Skin epidermis (tissue), 12 donors: ENCODE measurements at regions not wholly inside any gene's neighbourhood (a gene's known extent, or its start where the extent isn't known, plus 50 kb on each side); places are given as distances from the start of the nearest gene placed in this dataset.

Experiments used
- H3K27ac ChIP-seq, 21 experiments: fragments of 200-600 bp; sonication (generic) in 11 of 21; one replicate each; pipeline ENCODE4 v1.5.0; 2020; ENCODE audit warnings: mild to moderate bottlenecking in 3 of 21, inconsistent platforms in 2 of 21, moderate library complexity in 2 of 21
- H3K4me3 ChIP-seq, 7 experiments: fragments of 200-600 bp; sonication (generic) in 2 of 7; one replicate each; pipeline ENCODE4 v1.5.0; 2020; ENCODE audit warnings: inconsistent platforms in 2 of 7, mild to moderate bottlenecking in 2 of 7, moderate library complexity in 1 of 7

GRCh38 chr13:88063741-88064140, 392.6 kb downstream of the SLITRK5 start:
- no peak overlapping the region for H3K27ac ChIP-seq

DNA sequence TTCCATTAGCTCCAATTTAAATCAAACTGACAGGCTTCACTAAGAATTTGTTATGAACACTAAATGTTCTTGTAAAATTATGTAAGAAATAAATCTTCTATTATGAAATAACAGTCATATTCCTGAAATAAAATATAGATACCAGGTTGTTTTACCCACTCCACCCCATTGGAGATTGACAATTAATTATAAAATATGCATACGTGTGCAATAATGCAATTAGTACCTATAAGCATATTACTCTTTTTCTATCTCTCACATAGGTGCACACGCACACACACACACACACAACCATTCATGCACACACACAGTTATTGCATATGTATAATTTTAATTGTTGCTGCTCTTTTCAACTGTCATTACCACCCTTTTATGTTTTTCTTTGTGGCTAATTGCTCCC, 395.7 kb downstream of the SLITRK5 start:
- Histone ChIP-seq H3K27ac (no peak overlapping the region), H3K4me3 (no peak overlapping the region)

More at GRCh38 chr13:88063741-88064140, 392.6 kb downstream of the SLITRK5 start:
- no peak overlapping the region for H3K4me3 ChIP-seq

GRCh38 chr13:88068316-88068715, 397.1 kb downstream of the SLITRK5 start:
- Histone ChIP-seq H3K4me3 (no peak overlapping the region), H3K27ac (no peak overlapping the region)

DNA sequence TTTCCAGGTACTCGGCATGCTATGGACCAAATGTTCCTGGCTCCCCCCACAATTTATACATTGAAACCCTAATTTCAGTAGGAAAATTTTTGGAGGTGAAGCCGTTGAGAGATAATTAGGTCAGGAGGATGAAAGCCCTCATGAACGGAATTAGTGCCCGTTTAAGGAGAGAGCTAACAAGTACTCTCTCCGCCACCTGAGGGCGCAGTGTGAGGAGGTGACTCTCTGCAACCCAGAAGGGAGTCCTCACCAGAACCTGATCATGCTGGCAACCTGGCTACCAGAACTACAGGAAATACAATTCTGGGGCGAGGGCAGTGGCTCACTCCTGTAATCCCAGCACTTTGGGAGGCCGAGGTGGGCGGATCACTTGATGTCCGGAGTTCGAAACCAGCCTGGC, 397.8 kb downstream of the SLITRK5 start:
- Histone ChIP-seq H3K4me3 (no peak overlapping the region), H3K27ac (no peak overlapping the region)

DNA sequence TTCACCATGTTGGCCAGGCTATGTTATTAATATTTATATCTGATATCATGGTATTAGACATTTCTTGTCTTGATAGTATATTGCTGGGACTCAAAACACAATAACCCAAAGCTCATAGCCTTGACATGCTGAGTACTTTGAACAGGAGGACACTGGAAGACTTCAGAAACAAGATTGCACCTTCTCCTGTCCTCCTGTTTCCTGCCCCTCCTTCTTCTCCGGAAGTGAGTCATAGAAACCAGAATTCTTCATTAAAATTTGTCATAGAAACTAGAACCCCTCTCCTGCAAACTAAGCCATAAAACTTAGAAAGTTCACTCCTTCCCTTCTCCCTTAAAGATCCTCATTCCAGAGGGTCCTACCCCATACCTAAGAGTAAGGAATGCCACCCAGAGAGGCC, 400.2 kb downstream of the SLITRK5 start:
- Histone ChIP-seq H3K4me3 (no peak overlapping the region), H3K27ac (no peak overlapping the region)

DNA sequence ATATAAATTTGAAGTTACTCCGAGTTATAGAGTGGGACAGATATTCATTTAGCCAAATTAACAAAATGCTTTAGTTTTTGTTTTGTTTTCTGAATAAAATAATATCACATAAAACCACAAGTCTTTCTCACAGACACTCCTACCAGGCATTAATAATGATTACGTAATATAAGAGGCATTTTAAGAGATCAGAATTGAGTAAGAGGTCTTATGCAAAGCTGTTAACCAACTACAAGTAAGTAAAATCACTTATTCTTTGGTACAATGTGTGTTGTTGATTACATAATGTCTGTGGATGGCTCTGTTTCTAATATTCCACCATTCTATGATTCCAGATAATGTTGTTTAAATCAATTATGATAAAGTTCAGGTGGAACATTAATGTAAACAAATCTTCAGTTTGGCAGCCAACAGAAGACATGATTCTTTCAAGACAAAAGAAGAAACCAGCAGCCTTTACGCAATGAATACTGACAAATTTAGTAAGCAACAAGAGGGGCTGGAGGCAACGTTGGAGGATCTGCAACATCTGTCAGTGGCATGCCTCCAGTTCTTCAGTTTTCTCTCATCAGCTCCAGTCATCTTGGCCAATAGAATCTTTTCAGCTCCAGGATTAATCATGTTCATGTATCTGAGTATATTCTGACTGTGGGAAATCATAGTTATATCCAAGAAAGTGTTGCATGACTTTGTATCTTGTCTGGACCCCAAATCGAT, 403.8 kb downstream of the SLITRK5 start:
- no peak overlapping the region for H3K27ac ChIP-seq

DNA sequence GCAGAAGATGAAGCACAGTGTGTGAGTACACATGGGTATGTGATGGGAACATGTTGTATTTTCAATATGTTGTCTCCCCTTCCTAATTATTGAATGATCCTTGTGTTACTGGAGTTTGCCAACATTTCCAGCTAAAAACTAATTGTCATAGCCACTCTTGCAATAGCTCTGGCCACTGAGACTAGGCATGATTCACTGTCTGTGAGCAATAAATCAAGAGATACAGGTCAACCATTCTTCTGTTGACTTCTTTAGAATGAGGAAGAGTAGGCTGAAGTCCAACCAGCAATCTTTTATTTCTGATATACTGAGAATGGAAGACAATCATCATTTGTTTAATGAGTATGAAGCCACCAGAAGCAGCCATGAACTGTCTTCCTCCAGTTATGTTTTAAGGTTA, 413.9 kb downstream of the SLITRK5 start:
- Histone ChIP-seq H3K4me3 (no peak overlapping the region), H3K27ac (no peak overlapping the region)

More for the DNA sequence above, 403.8 kb downstream of the SLITRK5 start:
- H3K4me3 ChIP-seq = no peak overlapping the region

DNA sequence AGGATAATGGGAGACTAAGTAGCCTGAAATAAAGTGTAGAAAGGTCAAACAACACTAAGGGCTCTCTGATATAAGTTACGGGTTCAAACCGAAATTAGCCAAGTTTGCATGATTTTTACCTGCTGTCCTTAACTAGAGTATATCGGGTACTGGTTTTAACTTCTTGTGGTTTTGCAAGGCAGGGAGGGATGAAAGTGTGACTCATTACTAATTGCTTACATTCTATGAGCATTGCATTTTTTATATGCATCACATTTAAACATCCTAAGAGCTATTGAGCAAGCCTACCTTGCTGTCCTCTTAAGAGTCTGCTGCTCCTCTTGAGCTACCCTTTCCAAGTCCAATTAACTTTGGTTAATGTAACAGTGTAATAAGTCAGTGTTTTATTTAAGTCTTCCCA, 415.4 kb downstream of the SLITRK5 start:
- H3K4me3 ChIP-seq = no peak overlapping the region
- no peak overlapping the region for H3K27ac ChIP-seq

GRCh38 chr13:88097541-88097940, 426.4 kb downstream of the SLITRK5 start:
- H3K4me3 ChIP-seq = no peak overlapping the region
- H3K27ac ChIP-seq = no peak overlapping the region

GRCh38 chr13:88103824-88104223, 432.7 kb downstream of the SLITRK5 start:
- Histone ChIP-seq H3K4me3 (no peak overlapping the region), H3K27ac (no peak overlapping the region)

DNA sequence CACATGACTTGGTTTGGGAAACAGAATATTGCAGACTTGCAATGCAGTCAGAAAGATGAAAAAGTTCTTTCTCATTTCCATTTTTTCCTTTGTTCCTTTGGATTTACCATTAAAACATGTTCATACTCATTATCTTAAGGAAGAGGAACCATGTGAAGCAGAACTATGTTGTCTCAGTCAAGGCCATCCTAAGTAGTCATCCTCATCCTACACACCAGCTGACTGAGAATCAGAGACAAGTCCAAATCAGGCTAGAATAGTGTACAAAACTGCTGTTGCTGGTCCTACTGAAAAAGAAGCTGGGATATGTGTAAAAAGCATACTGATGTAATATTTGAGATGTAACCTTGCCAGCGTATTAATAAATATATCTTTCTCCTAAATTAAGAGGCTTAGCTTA, 433.4 kb downstream of the SLITRK5 start:
- Histone ChIP-seq H3K4me3 (no peak overlapping the region), H3K27ac (no peak overlapping the region)

GRCh38 chr13:88107570-88107969, 436.4 kb downstream of the SLITRK5 start:
- Histone ChIP-seq H3K4me3 (no peak overlapping the region), H3K27ac (no peak overlapping the region)

DNA sequence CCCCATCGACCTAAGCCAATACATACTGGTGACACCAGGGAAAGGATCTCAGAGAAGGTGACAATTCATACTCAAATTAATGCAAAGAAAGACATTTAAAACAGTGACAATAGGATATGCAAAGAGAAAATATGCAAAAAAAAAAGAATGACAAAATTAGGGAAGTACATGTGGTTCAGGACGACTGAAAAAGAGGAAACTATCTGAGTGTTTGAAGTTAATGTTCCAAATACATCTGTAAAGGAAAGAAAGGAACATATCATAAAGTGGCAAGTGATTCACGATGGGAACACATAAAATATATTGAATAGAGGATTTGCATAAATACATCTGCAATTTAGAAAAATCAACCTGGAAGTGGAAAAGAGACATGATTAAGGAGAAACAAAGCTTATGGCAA, 441.4 kb downstream of the SLITRK5 start:
- H3K4me3 ChIP-seq = no peak overlapping the region
- no peak overlapping the region for H3K27ac ChIP-seq

- Histone ChIP-seq H3K4me3 (no peak overlapping the region), H3K27ac (no peak overlapping the region)
Measured at GRCh38 chr13:88115976-88116375, 444.8 kb downstream of the SLITRK5 start.

DNA sequence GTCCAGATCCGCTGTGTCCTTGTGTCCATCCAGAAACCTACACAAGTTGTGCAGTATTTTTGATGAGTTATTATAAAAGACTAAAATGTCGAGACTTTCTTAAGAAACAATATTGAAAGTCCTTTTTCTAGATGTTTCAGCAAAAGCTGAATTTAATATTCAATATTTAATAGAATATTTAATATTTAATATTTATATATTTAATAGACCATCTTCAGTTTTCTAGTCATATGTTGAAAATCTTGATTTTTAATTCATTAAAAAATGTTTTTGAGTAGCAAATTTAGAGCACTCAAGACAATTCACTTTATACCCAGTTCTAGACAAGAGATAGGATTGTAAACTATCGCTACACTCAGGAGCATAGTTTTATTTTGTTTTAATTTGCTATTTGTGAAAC, 447.8 kb downstream of the SLITRK5 start:
- H3K27ac ChIP-seq = no peak overlapping the region

DNA sequence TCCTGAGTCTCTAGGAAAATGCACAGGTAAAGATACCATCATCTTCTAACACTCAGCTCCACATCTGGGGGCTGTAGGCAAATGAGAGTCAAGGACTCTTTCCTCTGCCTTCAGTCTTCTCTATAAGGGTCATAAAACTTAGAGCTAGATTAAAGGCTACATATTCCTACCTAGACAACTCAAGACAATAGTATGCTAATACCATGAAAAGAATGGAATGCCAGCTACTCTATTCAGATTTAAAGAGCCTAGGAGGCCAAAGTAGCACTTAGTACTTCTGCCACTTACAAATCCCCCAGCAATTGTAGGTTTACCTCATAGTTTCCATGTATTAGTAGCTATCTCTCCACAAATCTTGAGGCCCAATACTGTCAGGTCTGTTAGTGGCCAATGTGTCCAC, 453.0 kb downstream of the SLITRK5 start:
- Histone ChIP-seq H3K4me3 (no peak overlapping the region), H3K27ac (no peak overlapping the region)

More for the DNA sequence above, 447.8 kb downstream of the SLITRK5 start:
- no peak overlapping the region for H3K4me3 ChIP-seq

GRCh38 chr13:88125055-88125454, 453.9 kb downstream of the SLITRK5 start:
- H3K4me3 ChIP-seq = no peak overlapping the region
- H3K27ac ChIP-seq = no peak overlapping the region

- H3K27ac ChIP-seq = no peak overlapping the region
- H3K4me3 ChIP-seq = no peak overlapping the region
Measured at GRCh38 chr13:88136098-88136790, 465.1 kb downstream of the SLITRK5 start.

DNA sequence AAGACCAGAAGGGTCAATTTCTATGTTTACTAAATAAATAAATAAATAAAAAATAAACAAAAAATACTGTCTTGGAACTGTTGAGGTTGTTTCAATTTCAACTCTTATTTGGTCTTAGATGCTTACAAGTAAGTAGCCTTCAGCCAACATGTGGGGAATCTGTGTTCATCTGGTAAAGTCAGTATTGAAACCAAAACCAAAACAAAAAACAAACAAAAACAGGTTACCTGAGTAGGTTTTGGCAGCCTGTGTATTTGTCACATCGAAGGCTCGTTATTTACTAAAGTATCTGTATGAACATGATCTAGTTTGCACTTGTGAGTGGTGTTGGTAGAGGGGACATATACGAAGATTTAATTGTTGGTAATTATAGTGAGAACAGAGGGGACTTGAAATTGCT, 471.5 kb downstream of the SLITRK5 start:
- Histone ChIP-seq H3K4me3 (no peak overlapping the region), H3K27ac (no peak overlapping the region)

DNA sequence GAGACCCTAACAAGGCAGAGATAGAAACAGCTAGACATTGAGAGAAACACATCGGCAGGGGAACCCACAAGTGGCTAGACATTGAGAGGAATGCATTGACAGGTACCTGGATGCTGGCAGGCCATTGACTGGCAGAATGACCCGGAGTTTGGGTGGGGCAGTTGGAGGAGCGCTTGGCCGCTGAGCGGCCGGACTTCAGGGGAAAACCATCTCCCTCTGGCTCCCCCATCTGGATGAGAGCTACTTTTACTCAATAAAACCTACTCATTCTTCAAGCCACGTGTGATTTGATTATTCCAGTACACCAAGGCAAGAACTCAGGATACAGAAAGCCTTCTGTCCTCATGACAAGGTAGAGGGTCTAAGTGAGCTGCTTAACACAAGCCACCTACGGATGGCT, 473.4 kb downstream of the SLITRK5 start:
- Histone ChIP-seq H3K4me3 (no peak overlapping the region), H3K27ac (no peak overlapping the region)

GRCh38 chr13:88153353-88153752, 482.2 kb downstream of the SLITRK5 start:
- Histone ChIP-seq H3K27ac (no peak overlapping the region), H3K4me3 (no peak overlapping the region)

DNA sequence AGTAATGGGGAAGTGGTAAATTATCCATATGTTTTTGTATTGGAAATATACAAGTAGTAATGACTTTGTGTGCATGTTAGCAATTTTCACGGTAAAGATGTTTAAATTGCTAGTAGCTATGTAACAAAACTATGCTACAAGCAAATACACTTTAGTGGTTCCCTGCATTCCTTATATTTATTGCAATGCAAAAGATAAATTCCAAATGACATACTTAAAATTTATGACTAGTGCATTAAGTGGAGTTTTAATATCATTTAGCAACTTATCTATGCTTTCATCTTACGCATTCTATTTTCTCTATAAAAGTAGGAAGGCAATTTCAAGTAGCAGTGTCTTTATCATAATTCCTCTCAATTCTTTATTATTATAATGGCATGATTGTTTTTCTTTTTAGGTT, 482.8 kb downstream of the SLITRK5 start:
- H3K27ac ChIP-seq = no peak overlapping the region
- no peak overlapping the region for H3K4me3 ChIP-seq
